Right lobe of liver (tissue), 6 donors: ENCODE measurements at regions not wholly inside any gene's neighbourhood (a gene's known extent, or its start where the extent isn't known, plus 50 kb on each side); places are given as distances from the start of the nearest gene placed in this dataset.
"Not testable (repeated sequence)": the region's sequence is repeated elsewhere in the genome, so short reads cannot be mapped to it uniquely, and the experiment has no call there.

Experiments used
- ATAC-seq, 4 donors: fragments of 200-7000 bp; cut with Tn5 transposase; one replicate each; pipeline ENCODE4 v1.9.1; 2020; ENCODE audit warnings: mild to moderate bottlenecking in 4 of 4, moderate library complexity in 4 of 4
- DNase-seq, 3 donors: peaks; one replicate each; pipeline ENCODE4 v3.0.0-alpha.2; 2020
- H3K27ac ChIP-seq, 3 donors: fragments of 200-600 bp; one replicate each; pipeline ENCODE4 v1.8.0; 2022
- H3K27me3 ChIP-seq, 2 donors: fragments of 200-600 bp; one replicate each; pipeline ENCODE4 v1.8.0; 2022
- H3K36me3 ChIP-seq, 4 donors: fragments of 200-600 bp; sonication (generic) in 1 of 4; one replicate each; pipeline versions ENCODE4 v1.5.1 to v1.8.0; 2017 to 2022; ENCODE audit warnings: control low read depth in 1 of 4
- H3K4me1 ChIP-seq, 4 donors: fragments of 200-600 bp; sonication (generic) in 1 of 4; one replicate each; pipeline versions ENCODE4 v1.5.1 to v1.8.0; 2017 to 2022; ENCODE audit warnings: control low read depth in 1 of 4
- H3K4me3 ChIP-seq, 3 donors: fragments of 200-600 bp; one replicate each; pipeline ENCODE4 v1.8.0; 2022
- H3K9me3 ChIP-seq, 4 donors: fragments of 200-600 bp; sonication (generic) in 1 of 4; one replicate each; pipeline versions ENCODE4 v1.5.1 to v1.8.0; 2017 to 2022; ENCODE audit warnings: control low read depth in 1 of 4
- CTCF ChIP-seq, 4 donors: fragments of 200-600 bp in 3 of 4; fragments of 450-650 bp in 1 of 4; IDR thresholded peaks; one replicate each; pipeline versions ENCODE4 v1.5.1 to v1.8.0; 2016 to 2022; ENCODE audit warnings: antibody characterized with exemption in 4 of 4, mild to moderate bottlenecking in 2 of 4
- POLR2A ChIP-seq: fragments of 450-650 bp; IDR thresholded peaks from one replicate; pipeline ENCODE4 v1.6.1; 2017; ENCODE audit warnings: antibody characterized with exemption, mild to moderate bottlenecking
- WGBS: methylation state at CpG from one replicate; pipeline ENCODE4 v1.1.6; 2018; ENCODE audit warnings: low coverage, low lambda C conversion rate; ENCODE audit not compliant: insufficient coverage; ENCODE audit errors: missing lambda C conversion rate; 5-methylcytosine and 5-hydroxymethylcytosine counted together
- intact Hi-C, 2 donors: fragments of 100-400 bp; cut with DNase I; formaldehyde crosslinking; loops; one replicate each; pipeline versions ENCODE4 v1.11.2 to v1.14.1; 2022
- donor health status: DM: no; HTN: yes; CAD: no.
- donor health status: DM: no; HTN: no; CAD: no.
- donor health status: DM: no; HTN: no; CAD: no.
- donor health status: DM: no; HTN: yes; CAD: no.
- donor health status: DM: no; HTN: yes; CAD: no.

- Histone ChIP-seq H3K4me1 (no peaks in the 10 kb centered on the region), H3K27me3 (no peaks in the 10 kb centered on the region), H3K9me3 (no peaks in the 10 kb centered on the region), H3K27ac (no peak overlapping the region), H3K36me3 (no peaks in the 10 kb centered on the region), H3K4me3 (no peak overlapping the region)
- ATAC-seq (no peak), DNase-seq (no peak)
- intact Hi-C loops, result no loop called here
- 56% methylated on average over 3 of the region's 3 CpGs for WGBS
- TF ChIP-seq CTCF (IDR thresholded peaks at IDR 0.05), result no peak
- no peak for TF ChIP-seq POLR2A
Observed at GRCh38 chr11:89545691-89546090, 54.5 kb upstream of the NOX4 start.

- 57% methylated on average over 1 of the region's 1 CpG for WGBS
- H3K4me1 ChIP-seq, DNase-seq, intact Hi-C loops, ATAC-seq, H3K36me3 ChIP-seq, H3K9me3 ChIP-seq, H3K27me3 ChIP-seq, H3K27ac ChIP-seq, H3K4me3 ChIP-seq: not testable (repeated sequence)
Observed at GRCh38 chr11:89555781-89556180, 64.6 kb upstream of the NOX4 start.

GRCh38 chr11:89556731-89557707 lies 65.8 kb upstream of the NOX4 start:
- H3K27ac ChIP-seq, ATAC-seq, H3K4me3 ChIP-seq, DNase-seq, H3K27me3 ChIP-seq, H3K9me3 ChIP-seq, intact Hi-C loops, H3K4me1 ChIP-seq, H3K36me3 ChIP-seq: not testable (repeated sequence)
- 45% methylated on average over 3 of the region's 3 CpGs for WGBS

GRCh38 chr11:89560598-89560997 lies 69.4 kb upstream of the NOX4 start:
- H3K4me3 ChIP-seq, H3K36me3 ChIP-seq, DNase-seq, H3K27me3 ChIP-seq, H3K9me3 ChIP-seq, intact Hi-C loops, H3K4me1 ChIP-seq, H3K27ac ChIP-seq: not testable (repeated sequence)
- 18% methylated on average over 3 of the region's 3 CpGs for WGBS
- peak in 2 of 4 donors; percentile 24 to 81 for ATAC-seq

- H3K9me3 ChIP-seq, DNase-seq, H3K27me3 ChIP-seq, H3K27ac ChIP-seq, H3K4me3 ChIP-seq, H3K4me1 ChIP-seq, ATAC-seq, intact Hi-C loops, H3K36me3 ChIP-seq: not testable (repeated sequence)
- WGBS, result 93% methylated on average over 2 of the region's 2 CpGs
Observed at GRCh38 chr11:89562731-89563130, 71.6 kb upstream of the NOX4 start.

GRCh38 chr11:89566972-89567371 lies 75.8 kb upstream of the NOX4 start:
- DNase-seq (no peak), ATAC-seq (no peak)
- intact Hi-C loops, result no loop called here
- Histone ChIP-seq H3K36me3 (no peaks in the 10 kb centered on the region), H3K4me3 (no peak overlapping the region), H3K9me3 (no peaks in the 10 kb centered on the region), H3K4me1 (no peaks in the 10 kb centered on the region), H3K27ac (no peak overlapping the region), H3K27me3 (no peaks in the 10 kb centered on the region)
- 71% methylated on average over 1 of the region's 4 CpGs for WGBS
- no peak for TF ChIP-seq POLR2A
- TF ChIP-seq CTCF (IDR thresholded peaks at IDR 0.05), result no peak

- WGBS, result 68% methylated on average over 2 of the region's 5 CpGs
- H3K27ac ChIP-seq, H3K4me1 ChIP-seq, H3K27me3 ChIP-seq, H3K9me3 ChIP-seq, intact Hi-C loops, DNase-seq, ATAC-seq, H3K4me3 ChIP-seq, H3K36me3 ChIP-seq: not testable (repeated sequence)
Observed at GRCh38 chr11:89569387-89569786, 78.2 kb upstream of the NOX4 start.

GRCh38 chr11:89571706-89572105 lies 80.5 kb upstream of the NOX4 start:
- H3K4me1 ChIP-seq, H3K27me3 ChIP-seq, H3K9me3 ChIP-seq, DNase-seq, H3K4me3 ChIP-seq, ATAC-seq, intact Hi-C loops, H3K27ac ChIP-seq, H3K36me3 ChIP-seq: not testable (repeated sequence)
- 100% methylated on average over 2 of the region's 2 CpGs for WGBS

- H3K27me3 ChIP-seq, H3K27ac ChIP-seq, intact Hi-C loops, ATAC-seq, DNase-seq, H3K4me1 ChIP-seq, H3K4me3 ChIP-seq, H3K36me3 ChIP-seq, H3K9me3 ChIP-seq: not testable (repeated sequence)
Observed at GRCh38 chr11:89575846-89576245, 84.7 kb upstream of the NOX4 start.

GRCh38 chr11:89577428-89577827 lies 86.3 kb upstream of the NOX4 start:
- H3K9me3 ChIP-seq, H3K27ac ChIP-seq, H3K36me3 ChIP-seq, H3K27me3 ChIP-seq, ATAC-seq, H3K4me1 ChIP-seq, intact Hi-C loops, H3K4me3 ChIP-seq, DNase-seq: not testable (repeated sequence)
- 33% methylated on average over 1 of the region's 1 CpG for WGBS
